ENCODE measurements at regions not wholly inside any gene's neighbourhood (a gene's known extent, or its start where the extent isn't known, plus 50 kb on each side); places are given as distances from the start of the nearest gene placed in this dataset.
"Not testable (repeated sequence)": the region's sequence is repeated elsewhere in the genome, so short reads cannot be mapped to it uniquely, and the experiment has no call there.

DNA sequence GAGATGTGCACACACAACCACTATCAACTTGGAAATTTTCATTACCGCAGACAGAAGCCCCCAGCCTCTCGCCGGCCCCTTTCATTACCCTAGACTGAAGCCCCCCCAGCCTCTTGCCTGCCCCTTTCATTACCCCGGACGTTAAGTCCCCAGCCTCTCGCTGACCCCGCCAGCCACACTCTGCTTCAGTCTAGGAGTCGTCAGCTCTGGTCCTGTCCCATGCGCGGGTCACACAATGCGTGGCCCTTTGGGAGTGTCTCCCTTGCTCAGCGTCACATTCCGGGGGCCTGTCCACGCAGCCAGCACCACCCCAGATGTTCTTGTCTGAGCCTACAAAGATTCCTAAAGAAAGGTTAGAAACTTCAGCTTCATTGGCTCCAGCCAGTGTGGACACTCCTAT lies 157.7 kb downstream of the LAT start:
- H4K20me1 ChIP-seq (ENCODE audit: insufficient read depth, low read length); H3K79me2 ChIP-seq (ENCODE audit: insufficient read depth, low read depth, low read length); DNase-seq (ENCODE audit: low spot score); H3K4me2 ChIP-seq (ENCODE audit: low read length); H2AFZ ChIP-seq (ENCODE audit: low read length); intact Hi-C loops (cut with micrococcal nuclease; ENCODE audit: unreplicated experiment); H3K4me3 ChIP-seq (ENCODE audit: low read depth, low read length, poor library complexity, severe bottlenecking); H3K9me2 ChIP-seq (ENCODE audit: insufficient read depth, low read length); POLR2A ChIA-PET; H3K27ac ChIP-seq (ENCODE audit: low read depth, low read length, poor library complexity, severe bottlenecking); H3K4me1 ChIP-seq (ENCODE audit: insufficient read depth, low read length, poor library complexity, severe bottlenecking); BruUV-seq (replicated peaks); CTCF ChIA-PET (ENCODE audit: unreplicated experiment); H3K9me3 ChIP-seq (ENCODE audit: low read length); H3K36me3 ChIP-seq (ENCODE audit: insufficient read depth, low read length): not testable (repeated sequence)

DNA sequence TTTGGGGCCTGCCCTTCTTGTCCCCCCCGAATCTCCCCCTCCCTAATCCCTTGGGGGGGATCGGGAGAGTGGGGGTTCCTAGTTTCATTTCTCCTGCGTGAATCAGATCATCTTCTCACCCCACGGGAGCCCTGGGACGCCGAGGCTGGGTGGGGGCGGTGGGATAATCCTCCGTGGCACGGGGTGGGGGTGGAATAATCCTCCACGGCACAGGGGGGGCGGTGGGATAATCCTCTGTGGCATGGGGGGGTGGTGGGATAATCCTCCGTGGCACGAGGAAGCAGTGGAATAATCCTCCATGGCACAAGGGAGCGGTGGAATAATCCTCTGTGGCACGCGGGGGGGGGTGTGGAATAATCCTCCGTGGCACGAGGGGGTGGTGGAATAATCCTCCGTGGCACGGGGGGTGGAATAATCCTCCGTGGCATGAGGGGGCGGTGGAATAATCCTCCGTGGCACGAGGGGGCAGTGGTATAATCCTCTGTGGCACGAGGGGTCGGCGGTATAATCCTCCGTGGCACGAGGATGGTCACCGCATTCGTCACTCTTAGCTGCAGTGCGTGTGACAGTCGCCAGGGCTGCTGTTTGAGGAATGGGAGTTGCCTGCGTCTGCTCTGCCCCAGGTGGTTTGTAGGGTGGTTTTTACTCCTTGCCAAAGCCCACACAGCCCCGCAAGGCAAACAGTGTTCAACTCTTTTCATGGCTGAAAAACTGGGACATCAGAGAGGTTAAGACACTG lies 156.9 kb downstream of the LAT start:
- Histone ChIP-seq H3K4me3 (ENCODE audit: low read depth, low read length, poor library complexity, severe bottlenecking) (no peak overlapping the region), H3K9me3 (ENCODE audit: low read length) (no peaks in the 10 kb centered on the region), H4K20me1 (ENCODE audit: insufficient read depth, low read length) (no peaks in the 10 kb centered on the region), H3K9me2 (ENCODE audit: insufficient read depth, low read length) (no peaks in the 10 kb centered on the region), H3K36me3 (ENCODE audit: insufficient read depth, low read length) (no peaks in the 10 kb centered on the region), H3K27ac (ENCODE audit: low read depth, low read length, poor library complexity, severe bottlenecking) (no peak overlapping the region), H3K79me2 (ENCODE audit: insufficient read depth, low read depth, low read length) (no peaks in the 10 kb centered on the region), H3K4me2 (ENCODE audit: low read length) (no peak overlapping the region), H3K4me1 (ENCODE audit: insufficient read depth, low read length, poor library complexity, severe bottlenecking) (no peaks in the 10 kb centered on the region), H2AFZ (ENCODE audit: low read length) (no peak overlapping the region)
- ChIA-PET POLR2A (no interaction called here), CTCF (ENCODE audit: unreplicated experiment) (no interaction called here)
- no peak for DNase-seq (ENCODE audit: low spot score)
- no TSS peak for BruUV-seq (replicated peaks)
- intact Hi-C loops (cut with micrococcal nuclease; ENCODE audit: unreplicated experiment): no loop called here
- no peak for TF ChIP-seq EZH2phosphoT487 (IDR thresholded peaks at IDR 0.05; ENCODE audit: borderline replicate concordance, low read depth, low read length)
- TF ChIP-seq, protein P1, sequence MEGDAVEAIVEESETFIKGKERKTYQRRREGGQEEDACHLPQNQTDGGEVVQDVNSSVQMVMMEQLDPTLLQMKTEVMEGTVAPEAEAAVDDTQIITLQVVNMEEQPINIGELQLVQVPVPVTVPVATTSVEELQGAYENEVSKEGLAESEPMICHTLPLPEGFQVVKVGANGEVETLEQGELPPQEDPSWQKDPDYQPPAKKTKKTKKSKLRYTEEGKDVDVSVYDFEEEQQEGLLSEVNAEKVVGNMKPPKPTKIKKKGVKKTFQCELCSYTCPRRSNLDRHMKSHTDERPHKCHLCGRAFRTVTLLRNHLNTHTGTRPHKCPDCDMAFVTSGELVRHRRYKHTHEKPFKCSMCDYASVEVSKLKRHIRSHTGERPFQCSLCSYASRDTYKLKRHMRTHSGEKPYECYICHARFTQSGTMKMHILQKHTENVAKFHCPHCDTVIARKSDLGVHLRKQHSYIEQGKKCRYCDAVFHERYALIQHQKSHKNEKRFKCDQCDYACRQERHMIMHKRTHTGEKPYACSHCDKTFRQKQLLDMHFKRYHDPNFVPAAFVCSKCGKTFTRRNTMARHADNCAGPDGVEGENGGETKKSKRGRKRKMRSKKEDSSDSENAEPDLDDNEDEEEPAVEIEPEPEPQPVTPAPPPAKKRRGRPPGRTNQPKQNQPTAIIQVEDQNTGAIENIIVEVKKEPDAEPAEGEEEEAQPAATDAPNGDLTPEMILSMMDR (conservative IDR thresholded peaks at IDR 0.05; ENCODE audit: low read length): no peak

DNA sequence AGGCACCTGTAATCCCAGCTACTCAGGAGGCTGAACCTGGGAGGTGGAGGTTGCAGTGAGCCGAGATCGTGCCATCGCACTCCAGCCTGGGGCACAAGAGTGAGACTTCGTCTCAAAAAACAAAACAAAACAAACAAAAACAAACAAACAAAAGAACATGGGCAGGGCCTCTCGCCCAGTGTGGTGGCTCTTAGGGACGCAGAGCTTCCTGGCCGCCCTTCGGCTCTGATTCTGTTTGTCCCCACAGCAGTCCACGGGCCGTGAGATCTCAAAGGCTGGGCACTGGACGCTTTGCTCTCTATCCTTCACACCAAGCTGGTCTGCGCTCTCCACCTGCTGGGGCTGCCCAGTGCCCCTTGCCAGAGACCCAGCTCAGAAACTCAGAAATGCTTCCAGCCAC lies 156.3 kb downstream of the LAT start:
- H3K27ac ChIP-seq (ENCODE audit: low read depth, low read length, poor library complexity, severe bottlenecking); H3K79me2 ChIP-seq (ENCODE audit: insufficient read depth, low read depth, low read length); H3K4me2 ChIP-seq (ENCODE audit: low read length); intact Hi-C loops (cut with micrococcal nuclease; ENCODE audit: unreplicated experiment); H3K9me3 ChIP-seq (ENCODE audit: low read length); POLR2A ChIA-PET; H4K20me1 ChIP-seq (ENCODE audit: insufficient read depth, low read length); DNase-seq (ENCODE audit: low spot score); CTCF ChIA-PET (ENCODE audit: unreplicated experiment); H3K4me3 ChIP-seq (ENCODE audit: low read depth, low read length, poor library complexity, severe bottlenecking); H3K9me2 ChIP-seq (ENCODE audit: insufficient read depth, low read length); H3K4me1 ChIP-seq (ENCODE audit: insufficient read depth, low read length, poor library complexity, severe bottlenecking); BruUV-seq (replicated peaks); H2AFZ ChIP-seq (ENCODE audit: low read length); H3K36me3 ChIP-seq (ENCODE audit: insufficient read depth, low read length): not testable (repeated sequence)

DNA sequence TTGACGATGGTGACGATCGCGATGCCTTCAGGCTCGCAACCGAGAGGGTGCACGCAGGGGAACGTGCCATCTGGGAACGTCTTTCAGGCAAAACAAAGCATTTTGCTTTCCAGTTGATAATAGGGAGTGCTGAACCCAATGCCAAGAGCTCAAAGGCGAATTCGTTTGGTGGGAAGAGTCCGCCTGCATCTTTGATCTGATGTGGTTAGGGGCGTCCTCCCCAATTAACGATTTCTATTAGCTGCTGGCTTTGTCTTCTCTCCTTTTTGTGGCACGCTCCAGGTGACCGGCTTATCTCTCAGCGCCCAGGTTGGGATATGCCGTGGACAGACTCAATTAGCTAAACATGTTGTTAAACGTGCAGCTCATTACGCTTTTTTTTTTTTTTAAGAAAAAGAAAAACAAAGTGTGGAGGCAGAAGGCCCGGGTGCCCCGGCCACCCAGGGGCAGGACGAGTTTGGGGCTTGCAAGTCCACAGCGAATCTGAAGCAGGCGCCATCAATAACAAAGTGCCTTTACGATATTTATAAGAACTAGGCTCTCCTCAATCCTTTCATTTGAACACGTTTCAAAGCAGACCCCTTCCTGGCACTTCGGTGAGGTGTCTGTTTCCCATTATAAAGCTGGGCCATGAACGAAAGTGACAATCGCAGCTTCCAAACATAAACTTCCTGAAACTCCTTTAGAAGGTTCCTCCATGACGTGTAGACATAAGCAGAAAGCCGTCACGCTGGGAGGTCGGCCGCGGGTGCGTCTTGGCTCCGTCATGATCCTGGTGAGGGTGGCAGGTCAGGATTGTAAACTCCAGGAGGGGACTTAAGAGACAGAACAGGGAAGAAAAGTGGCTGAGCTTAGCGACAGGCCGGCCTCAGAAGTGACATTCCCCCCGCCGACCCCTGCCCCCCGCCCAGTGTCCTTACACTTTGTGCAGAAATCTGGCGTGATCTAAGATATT lies 155.3 kb downstream of the LAT start:
- POLR2A ChIA-PET; H4K20me1 ChIP-seq (ENCODE audit: insufficient read depth, low read length); H3K27ac ChIP-seq (ENCODE audit: low read depth, low read length, poor library complexity, severe bottlenecking); H3K36me3 ChIP-seq (ENCODE audit: insufficient read depth, low read length); H2AFZ ChIP-seq (ENCODE audit: low read length); H3K4me3 ChIP-seq (ENCODE audit: low read depth, low read length, poor library complexity, severe bottlenecking); H3K4me2 ChIP-seq (ENCODE audit: low read length); H3K4me1 ChIP-seq (ENCODE audit: insufficient read depth, low read length, poor library complexity, severe bottlenecking); BruUV-seq (replicated peaks); intact Hi-C loops (cut with micrococcal nuclease; ENCODE audit: unreplicated experiment); DNase-seq (ENCODE audit: low spot score); H3K79me2 ChIP-seq (ENCODE audit: insufficient read depth, low read depth, low read length); H3K9me2 ChIP-seq (ENCODE audit: insufficient read depth, low read length); H3K9me3 ChIP-seq (ENCODE audit: low read length); CTCF ChIA-PET (ENCODE audit: unreplicated experiment): not testable (repeated sequence)
